ENCODE measurements at regions not wholly inside any gene's neighbourhood (a gene's known extent, or its start where the extent isn't known, plus 50 kb on each side); places are given as distances from the start of the nearest gene placed in this dataset.
A peak's percentile ranks its signal among the peaks of the same experiment; 100 is the strongest.
"Not testable (repeated sequence)": the region's sequence is repeated elsewhere in the genome, so short reads cannot be mapped to it uniquely, and the experiment has no call there.

DNA sequence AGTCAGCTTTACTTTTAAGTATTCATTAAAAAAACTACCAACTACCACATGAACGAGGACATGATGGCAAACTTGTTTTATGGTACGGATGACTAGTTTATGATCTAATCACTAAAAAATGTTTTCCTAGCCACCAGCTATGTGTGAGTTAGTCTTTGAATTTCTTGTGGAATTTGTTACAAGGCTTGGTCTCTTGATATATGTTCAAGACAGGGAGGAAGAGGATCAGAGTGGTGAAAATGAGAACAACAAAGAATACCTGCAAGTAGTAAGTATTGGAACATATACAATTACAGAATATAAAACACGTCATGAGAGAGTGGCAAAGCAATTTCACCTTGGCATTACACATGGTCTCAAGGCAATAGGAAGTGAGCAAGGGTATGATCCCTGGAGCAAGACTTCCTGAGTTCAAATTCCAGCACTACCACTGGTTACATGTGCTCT is 548.6 kb upstream of the TLE4 start:
- no peak for DNase-seq

DNA sequence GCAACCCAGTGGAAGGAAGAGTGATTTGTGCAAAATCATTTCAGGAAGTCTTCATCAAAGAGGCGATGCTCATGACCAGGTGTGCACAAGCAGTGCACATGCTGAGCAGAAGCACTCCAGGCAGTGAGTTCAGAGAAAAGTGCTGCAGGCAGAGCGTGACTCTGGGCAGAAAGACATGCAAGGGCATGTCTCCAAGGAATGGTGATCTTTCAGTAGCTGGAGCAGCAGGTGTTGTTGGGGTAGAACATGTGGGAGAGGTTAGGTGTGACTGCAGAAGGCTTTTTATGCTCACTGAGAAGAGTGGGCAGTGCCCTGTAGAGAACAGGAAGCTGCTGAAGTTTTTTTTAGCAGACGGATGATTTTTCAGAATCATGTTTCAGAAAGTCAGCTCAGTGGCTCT is 545.4 kb upstream of the TLE4 start:
- peak; percentile 5 for DNase-seq

GRCh38 chr9:79028101-79028500 is 543.7 kb upstream of the TLE4 start:
- DNase-seq, result no peak

DNA sequence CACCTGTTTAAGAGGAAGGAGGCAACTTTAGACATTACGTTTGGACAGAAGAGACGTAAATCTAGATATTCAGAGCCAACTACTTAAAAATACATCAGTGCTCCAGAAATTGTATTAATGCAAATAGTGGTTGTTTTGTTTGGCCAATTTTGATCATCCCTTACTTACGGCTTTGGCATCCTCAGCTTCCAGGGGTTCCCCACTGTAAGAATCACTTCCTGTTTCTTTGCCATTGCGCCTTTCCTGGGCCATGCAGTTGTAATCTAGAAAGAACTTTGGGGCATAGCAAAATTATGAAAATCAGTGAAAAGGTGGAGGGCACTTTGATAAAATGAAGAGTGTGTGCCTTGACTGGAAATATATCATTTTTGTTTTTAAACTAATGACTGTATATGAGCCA is 537.2 kb upstream of the TLE4 start:
- DNase-seq, result no peak

DNA sequence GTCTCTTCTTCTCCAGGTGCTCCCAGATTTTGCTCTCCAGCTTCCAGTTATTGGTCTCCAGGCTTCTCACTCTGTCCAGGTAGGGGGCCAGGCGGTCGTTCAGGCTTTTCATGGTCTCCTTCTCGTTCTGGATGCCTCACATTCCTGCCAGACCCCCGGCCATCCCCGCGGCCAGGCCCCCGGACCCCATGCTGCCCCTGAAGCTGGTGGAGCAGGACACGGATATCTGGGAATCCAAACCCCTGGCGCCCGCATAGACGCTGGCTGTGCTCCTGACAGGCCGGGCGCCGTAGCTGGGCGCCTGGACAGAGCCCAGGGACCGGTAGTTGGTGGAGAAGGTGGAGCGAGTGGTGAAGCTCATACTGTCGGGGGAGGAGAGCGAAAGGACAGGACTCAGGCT is 534.4 kb upstream of the TLE4 start:
- no peak for DNase-seq

DNA sequence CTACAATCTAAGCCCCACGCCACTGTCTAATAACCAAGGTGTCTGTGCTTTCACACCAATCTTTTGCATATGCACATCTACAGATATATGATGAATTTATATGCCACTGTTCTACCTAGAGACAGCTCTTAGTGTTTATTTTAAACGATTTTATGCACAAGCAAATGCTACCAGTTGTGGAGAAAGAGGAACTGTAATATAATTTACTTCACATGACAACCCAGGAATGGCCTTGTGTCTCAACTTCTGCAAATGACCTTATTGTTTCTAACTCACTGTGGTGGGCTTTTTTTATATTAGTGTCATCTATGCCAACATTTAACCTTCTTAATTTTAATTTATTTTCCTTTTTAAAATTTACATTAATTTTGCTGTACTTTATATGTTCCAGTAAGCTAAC is 531.1 kb upstream of the TLE4 start:
- no peak for DNase-seq

DNA sequence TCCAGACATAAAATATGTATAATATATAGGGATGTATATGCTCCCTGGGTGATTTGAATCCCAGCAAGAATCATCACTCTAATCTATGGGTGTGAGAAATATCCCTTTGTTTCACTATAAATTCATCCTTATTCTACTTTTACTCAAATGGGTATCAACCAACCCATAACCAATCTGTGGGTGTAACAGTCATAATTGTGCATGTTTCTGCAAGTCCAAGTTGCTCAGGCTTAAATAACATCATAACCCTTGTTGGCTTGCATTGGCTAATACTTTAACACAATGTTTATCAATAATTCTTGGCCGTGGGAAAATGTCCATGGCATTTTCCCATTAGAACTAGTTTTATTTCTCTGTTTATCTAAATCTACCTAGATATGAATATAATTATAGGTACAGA is 530.5 kb upstream of the TLE4 start:
- DNase-seq, result no peak

DNA sequence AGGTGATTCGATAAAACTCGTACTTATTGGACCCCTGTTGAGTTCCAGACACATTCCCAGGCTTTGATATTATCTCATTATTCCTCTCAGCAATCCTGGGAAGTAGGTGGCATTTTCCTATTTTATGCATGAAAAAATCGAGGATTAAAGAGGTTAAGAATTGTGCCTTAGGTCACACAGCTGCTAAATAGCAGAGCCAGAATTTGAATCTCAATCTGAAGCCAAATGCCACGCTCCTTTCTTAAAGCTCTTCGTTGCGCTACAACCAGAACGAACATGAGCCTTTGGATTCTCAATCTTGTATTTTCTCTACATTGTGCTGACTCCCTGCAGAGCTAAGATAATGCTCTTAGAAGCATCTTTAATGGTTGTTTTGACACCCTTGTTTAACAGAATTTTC is 527.8 kb upstream of the TLE4 start:
- DNase-seq, result peak; percentile 38

DNA sequence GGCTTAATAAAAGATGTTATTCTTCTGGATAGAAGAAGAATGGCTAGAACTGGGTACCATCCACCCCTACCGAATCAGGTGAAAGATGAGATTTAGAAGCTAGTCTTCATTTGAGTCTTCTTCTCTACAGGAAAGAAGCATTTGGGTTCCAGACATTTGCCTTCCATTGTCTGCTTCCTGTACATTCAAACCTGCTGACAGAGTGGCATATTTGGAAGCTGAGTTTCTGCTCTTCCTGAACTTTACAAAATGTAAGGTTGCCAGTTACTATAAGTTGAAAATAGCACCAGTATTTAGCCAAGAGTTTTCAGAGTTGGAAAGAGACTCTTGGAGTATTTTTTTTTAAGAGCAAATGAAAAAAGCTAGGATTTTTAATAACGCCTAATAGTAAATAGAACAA is 525.4 kb upstream of the TLE4 start:
- DNase-seq, result no peak

GRCh38 chr9:79049371-79049770 is 522.4 kb upstream of the TLE4 start:
- DNase-seq, result no peak

DNA sequence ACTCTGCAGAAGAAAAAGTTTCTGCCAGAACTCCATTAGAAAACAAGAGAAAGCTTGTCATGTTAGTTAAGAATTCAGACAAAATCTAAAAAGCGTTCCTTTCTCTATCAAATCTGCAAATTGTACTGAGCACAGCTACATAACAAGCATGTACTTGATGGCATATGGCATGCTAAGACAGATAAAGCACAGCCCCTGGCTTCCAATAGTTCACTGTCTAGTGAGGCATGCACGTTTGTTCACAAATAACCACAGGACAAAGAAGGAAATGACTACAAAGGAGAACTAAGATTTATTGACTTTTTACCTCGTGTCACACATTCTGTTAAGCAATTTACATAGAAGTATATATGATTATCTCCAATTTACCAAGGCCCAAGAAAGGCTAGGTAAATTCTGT is 518.2 kb upstream of the TLE4 start:
- no peak for DNase-seq

DNA sequence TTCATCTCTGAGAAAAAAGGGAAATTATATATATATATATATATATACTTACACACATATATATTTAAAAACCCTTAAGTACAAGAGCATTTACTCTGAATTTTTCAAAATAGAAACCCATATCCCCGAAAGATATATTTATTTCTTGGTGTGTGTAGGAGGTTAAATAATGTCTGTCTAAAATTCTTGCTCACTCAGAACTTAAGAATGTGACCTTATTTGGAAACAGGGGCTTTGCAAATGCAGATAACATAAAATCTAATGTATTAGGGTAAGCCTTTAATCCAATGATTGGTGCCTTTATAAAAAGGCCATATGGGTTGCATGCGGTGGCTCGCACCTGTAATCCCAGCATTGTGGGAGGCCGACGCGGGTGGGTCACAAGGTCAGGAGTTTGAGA is 517.3 kb upstream of the TLE4 start:
- DNase-seq, result no peak

DNA sequence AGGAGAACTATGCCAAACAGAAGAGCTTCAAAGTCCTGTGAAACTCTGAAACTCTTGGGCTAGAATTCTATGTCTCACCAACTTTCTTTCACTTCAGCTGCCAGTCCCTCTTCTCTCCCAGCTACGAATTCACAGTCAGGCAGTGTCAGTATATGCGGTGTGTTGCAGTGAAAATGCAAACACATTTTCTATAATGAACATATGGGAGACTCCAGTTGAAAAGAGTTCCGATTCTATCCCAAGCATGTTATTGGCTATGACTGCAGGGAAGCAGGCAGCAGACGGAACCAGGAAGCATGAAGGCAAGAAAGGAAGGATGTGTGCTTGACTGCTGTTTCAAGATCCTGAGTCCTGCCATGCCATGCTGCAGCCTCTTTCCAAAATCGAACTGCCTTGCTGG is 515.7 kb upstream of the TLE4 start:
- no peak for DNase-seq

GRCh38 chr9:79057576-79057975 is 514.2 kb upstream of the TLE4 start:
- DNase-seq, result no peak

GRCh38 chr9:79060766-79061165 is 511.0 kb upstream of the TLE4 start:
- no peak for DNase-seq

DNA sequence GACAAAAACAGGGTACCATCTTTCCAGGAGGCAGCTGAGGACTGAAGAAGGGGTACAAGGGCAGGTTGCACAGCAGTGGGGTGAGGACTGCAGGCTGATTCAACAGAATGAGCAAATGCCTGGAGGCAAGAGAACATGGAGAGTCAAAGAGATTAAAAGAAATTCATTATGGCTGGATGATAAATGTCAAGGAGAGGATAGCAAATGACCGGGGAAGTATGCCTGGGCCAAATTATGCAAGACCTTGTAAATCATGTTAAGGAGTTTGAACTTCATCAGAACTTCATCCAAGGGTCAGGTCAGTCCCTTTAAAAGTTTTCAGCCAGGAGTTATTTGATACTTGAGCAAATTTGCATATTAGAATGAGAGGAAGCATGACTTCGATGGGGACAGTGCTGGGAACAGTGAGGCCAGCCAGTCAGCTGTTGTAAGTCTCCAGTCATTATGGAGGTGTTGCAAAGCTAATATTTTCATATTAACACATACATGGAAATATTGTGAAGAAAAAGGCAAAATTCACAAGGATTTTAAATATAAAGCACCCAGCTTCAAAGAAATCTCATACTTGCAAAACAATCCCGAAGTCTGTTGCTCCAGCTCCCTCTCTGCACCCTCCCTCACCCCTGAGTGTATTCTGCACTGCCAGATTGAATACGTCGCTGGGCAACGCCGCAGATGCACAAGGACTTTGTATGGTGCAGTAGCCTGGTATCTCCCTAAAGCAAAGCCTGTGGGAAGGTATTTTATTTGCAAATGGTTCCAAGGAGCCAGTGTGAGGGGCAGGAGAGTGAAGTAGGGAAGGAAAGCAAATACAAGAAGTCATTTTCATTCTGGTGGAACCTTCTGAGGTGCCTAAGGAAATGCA is 509.8 kb upstream of the TLE4 start:
- no peak for DNase-seq

GRCh38 chr9:79073201-79073600 is 498.6 kb upstream of the TLE4 start:
- no peak for DNase-seq

- no peak for DNase-seq
Measured at GRCh38 chr9:79080536-79080935, 491.2 kb upstream of the TLE4 start.

- DNase-seq, result no peak
Measured at GRCh38 chr9:79083621-79084020, 488.1 kb upstream of the TLE4 start.

GRCh38 chr9:79087133-79087532 is 484.6 kb upstream of the TLE4 start:
- no peak for DNase-seq

GRCh38 chr9:79089054-79089560 is 482.7 kb upstream of the TLE4 start:
- DNase-seq, result no peak

DNA sequence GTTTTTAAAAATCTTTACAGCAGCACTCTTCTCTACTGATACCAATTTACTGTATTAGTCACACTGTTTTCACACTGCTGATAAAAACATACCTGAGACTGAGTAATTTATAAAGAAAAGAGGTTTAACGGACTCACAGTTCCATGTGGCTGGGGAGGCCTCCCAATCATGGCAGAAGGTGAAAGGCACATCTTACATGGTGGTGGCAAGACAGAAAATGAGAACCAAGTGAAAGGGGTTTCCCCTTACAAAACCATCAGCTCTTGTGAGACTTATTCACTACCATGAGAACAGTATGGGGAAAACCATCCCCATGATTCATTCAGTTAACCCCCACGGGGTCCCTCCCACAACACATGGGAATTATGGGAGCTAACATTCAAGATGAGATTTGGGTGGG is 481.9 kb upstream of the TLE4 start:
- not testable (repeated sequence) for DNase-seq

GRCh38 chr9:79103257-79103656 is 468.5 kb upstream of the TLE4 start:
- DNase-seq, result not testable (repeated sequence)

GRCh38 chr9:79104216-79104615 is 467.5 kb upstream of the TLE4 start:
- no peak for DNase-seq
